ACC112 (cell line): ENCODE measurements at regions not wholly inside any gene's neighbourhood (a gene's known extent, or its start where the extent isn't known, plus 50 kb on each side); places are given as distances from the start of the nearest gene placed in this dataset.

Experiments used
- H2AFZ ChIP-seq: fragments of 200-600 bp; sonication (generic); one replicate; pipeline ENCODE4 v1.6.0; 2017; ENCODE audit warnings: antibody characterized with exemption, low read length; ENCODE audit not compliant: unreplicated experiment
- H3K27ac ChIP-seq: fragments of 200-600 bp; sonication (generic); 2 replicates; pipeline ENCODE4 v1.5.1; 2014; ENCODE audit warnings: low read depth, mild to moderate bottlenecking, antibody characterized with exemption, low read length, moderate library complexity
- H3K27me3 ChIP-seq: fragments of 200-600 bp; sonication (generic); 2 replicates; pipeline ENCODE4 v1.6.1; 2014; ENCODE audit warnings: mild to moderate bottlenecking, antibody characterized with exemption, low read length, moderate library complexity, mixed read lengths; ENCODE audit not compliant: insufficient read depth
- H3K36me3 ChIP-seq: fragments of 200-600 bp; sonication (generic); 2 replicates; pipeline ENCODE4 v1.6.1; 2016; ENCODE audit warnings: mild to moderate bottlenecking, antibody characterized with exemption, low read length, moderate library complexity, mixed read lengths; ENCODE audit not compliant: insufficient read depth
- H3K4me1 ChIP-seq: fragments of 200-600 bp; sonication (generic); one replicate; pipeline ENCODE4 v1.6.1; 2016; ENCODE audit warnings: low read length, mixed read lengths; ENCODE audit not compliant: insufficient read depth, unreplicated experiment, control insufficient read depth
- H3K4me3 ChIP-seq: fragments of 200-600 bp; sonication (generic); 2 replicates; pipeline ENCODE4 v1.5.1; 2014; ENCODE audit warnings: mild to moderate bottlenecking, low read depth, low read length
- H3K79me2 ChIP-seq: fragments of 200-600 bp; sonication (generic); one replicate; pipeline ENCODE4 v1.6.0; 2016; ENCODE audit warnings: low read length; ENCODE audit not compliant: control insufficient read depth, unreplicated experiment, insufficient read depth

DNA sequence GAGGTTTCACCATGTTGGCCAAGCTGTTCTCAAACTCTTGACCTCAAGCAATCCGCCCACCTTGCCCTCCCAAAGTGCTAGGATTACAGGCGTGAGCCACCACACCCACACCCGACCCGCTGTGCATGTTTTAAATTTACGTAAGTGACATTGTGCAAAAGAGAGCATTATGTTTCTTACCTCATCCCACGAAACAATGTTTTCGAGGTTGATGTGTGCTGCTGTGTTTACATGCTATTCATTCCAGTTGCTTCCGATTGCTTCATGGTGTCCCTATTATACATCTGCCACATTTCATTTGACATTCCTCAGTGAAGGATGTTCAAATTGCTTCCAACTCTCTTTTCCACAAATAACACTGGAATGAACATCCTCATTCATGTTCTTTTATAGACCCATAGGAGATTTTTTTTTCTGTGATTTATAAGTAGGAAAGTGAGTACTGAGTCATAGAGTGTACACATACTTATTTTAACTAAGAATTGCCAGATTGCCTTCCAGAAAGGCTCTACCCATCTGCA, 403.9 kb upstream of the JARID2 start:
- Histone ChIP-seq H3K79me2 (no peaks in the 10 kb centered on the region), H3K27me3 (no peaks in the 10 kb centered on the region), H2AFZ (no peak overlapping the region), H3K4me1 (peaks cover 12% of the 10 kb centered on the region), H3K27ac (peak overlapping the region; percentile 97), H3K4me3 (peak overlapping the region; percentile 7; the same call in 1 of the 2 replicates), H3K36me3 (no peaks in the 10 kb centered on the region)

DNA sequence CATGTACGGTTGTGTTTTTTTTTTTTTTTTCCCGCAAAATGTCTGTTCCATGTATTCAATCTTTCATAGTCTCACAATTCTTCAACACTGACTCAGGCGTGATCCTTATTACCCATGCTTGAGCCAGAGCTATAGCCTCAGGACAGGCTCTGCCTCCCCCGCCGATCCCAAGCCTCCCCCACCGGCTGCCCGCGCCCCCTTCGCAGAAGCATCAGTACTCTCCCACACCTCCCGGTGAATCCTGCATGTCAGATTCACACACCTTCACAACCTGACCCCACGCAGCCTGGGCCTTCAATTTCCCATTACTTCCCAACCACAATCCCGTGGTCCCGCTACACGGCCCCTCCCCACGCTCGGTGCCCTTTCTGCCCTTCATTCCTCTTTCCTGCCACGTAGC, 401.5 kb upstream of the JARID2 start:
- Histone ChIP-seq H3K27me3 (no peaks in the 10 kb centered on the region), H3K4me3 (no peak overlapping the region), H3K36me3 (no peaks in the 10 kb centered on the region), H3K4me1 (peaks cover 12% of the 10 kb centered on the region), H3K79me2 (no peaks in the 10 kb centered on the region), H3K27ac (no peak overlapping the region), H2AFZ (no peak overlapping the region)

DNA sequence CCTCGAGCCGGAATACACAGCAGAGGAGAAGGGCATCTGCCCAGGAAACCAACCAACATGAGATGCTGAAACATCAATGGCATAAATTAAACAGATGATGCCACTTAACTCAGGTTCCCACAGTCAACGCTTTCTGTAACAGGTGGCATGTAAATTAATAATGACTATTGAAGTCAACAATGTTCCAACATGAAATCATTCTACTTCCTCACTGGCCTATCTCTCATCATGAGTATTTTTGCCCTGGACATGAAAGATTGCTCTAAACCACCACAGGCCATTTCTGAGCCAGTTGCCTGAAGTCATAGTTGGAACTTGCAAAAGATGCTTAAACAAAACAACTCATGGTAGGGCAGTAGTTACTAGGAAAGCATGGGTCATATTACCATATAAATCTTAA, 397.9 kb upstream of the JARID2 start:
- H3K79me2 ChIP-seq = no peaks in the 10 kb centered on the region
- no peak overlapping the region for H3K27ac ChIP-seq
- no peaks in the 10 kb centered on the region for H3K4me1 ChIP-seq
- no peaks in the 10 kb centered on the region for H3K36me3 ChIP-seq
- no peak overlapping the region for H3K4me3 ChIP-seq
- no peak overlapping the region for H2AFZ ChIP-seq
- H3K27me3 ChIP-seq = no peaks in the 10 kb centered on the region

DNA sequence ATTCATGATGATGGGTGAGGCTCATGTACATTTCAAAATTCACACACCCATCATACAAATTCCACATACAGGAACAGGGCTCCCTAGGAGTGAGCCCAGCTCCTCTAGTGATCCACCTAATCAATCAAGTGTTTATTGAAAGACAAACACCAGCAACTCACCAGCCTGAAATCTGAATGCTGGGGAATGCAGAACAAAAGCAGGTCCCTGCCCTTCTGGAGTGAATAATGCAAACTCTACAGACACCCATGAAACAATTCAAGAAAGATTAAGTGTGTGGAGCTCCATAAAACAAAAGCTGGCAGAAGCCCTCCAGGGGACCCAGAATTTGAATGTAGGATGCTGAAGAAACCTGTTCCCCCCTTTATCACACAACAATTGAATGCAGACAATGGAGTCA, 396.7 kb upstream of the JARID2 start:
- Histone ChIP-seq H3K4me1 (no peaks in the 10 kb centered on the region), H3K27ac (no peak overlapping the region), H3K4me3 (no peak overlapping the region), H3K79me2 (no peaks in the 10 kb centered on the region), H3K36me3 (no peaks in the 10 kb centered on the region), H3K27me3 (no peaks in the 10 kb centered on the region), H2AFZ (no peak overlapping the region)

DNA sequence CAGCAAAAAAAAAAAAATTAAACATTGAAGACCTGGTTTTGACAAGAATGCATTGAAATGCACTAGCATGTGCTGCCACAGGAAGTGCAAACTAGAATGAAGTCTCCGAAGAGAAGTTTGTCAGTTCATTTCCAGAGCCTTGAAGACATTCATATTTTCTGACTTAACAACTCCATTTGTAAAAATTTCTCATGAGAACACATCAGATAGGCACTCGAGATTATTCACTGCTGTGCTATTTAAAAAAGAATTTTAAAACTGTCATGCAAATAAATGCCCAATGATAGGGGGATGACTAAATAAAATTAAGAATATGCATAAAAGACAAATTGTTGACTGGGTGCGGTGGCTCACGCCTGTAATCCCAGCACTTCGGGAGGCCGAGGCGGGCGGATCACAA, 394.6 kb upstream of the JARID2 start:
- no peak overlapping the region for H2AFZ ChIP-seq
- H3K4me3 ChIP-seq = no peak overlapping the region
- H3K4me1 ChIP-seq = no peaks in the 10 kb centered on the region
- H3K27ac ChIP-seq = no peak overlapping the region
- H3K27me3 ChIP-seq = no peaks in the 10 kb centered on the region
- no peaks in the 10 kb centered on the region for H3K79me2 ChIP-seq
- no peaks in the 10 kb centered on the region for H3K36me3 ChIP-seq

DNA sequence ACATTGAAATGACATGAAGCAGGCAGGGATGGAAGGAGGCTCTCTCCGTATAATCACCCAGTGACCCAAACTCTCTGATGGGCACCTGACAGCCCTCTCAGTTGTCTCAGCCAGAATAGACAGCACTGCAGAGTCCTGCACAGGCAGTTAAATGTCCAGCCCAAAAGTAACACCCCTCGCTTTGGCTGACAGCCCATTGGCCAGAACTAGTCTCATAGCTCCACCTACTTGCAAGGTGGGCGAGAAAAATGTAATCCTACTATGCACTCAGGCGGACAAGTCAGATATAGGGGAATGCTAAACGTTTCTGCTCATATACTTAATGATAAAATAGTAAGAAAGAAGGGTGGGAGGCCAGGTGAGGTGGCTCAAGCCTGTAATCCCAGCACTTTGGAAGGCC, 393.5 kb upstream of the JARID2 start:
- Histone ChIP-seq H3K79me2 (no peaks in the 10 kb centered on the region), H3K27ac (no peak overlapping the region), H3K4me1 (no peaks in the 10 kb centered on the region), H3K36me3 (no peaks in the 10 kb centered on the region), H3K27me3 (no peaks in the 10 kb centered on the region), H3K4me3 (no peak overlapping the region), H2AFZ (no peak overlapping the region)

DNA sequence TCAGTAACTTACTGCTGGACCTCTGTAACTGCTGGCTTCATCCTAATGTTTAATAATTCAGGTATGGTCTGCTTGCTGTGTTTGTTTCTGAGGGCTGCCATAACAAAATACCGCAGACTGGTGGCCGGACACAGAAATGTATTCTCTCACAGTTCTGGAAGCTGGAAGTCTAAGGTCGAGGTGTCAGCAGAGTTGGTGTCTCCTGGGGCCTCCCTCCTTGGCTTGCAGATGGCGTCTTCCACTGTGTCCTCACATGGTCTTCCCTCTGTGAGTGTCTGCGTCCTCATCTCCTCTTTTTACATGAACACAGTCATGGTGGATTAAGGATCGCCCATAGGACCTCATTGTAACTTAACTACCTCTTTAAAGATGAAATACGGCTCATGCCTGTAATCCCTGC, 389.7 kb upstream of the JARID2 start:
- no peaks in the 10 kb centered on the region for H3K27me3 ChIP-seq
- H3K27ac ChIP-seq = no peak overlapping the region
- H3K4me1 ChIP-seq = no peaks in the 10 kb centered on the region
- H3K79me2 ChIP-seq = no peaks in the 10 kb centered on the region
- H2AFZ ChIP-seq = no peak overlapping the region
- H3K36me3 ChIP-seq = no peaks in the 10 kb centered on the region
- no peak overlapping the region for H3K4me3 ChIP-seq

DNA sequence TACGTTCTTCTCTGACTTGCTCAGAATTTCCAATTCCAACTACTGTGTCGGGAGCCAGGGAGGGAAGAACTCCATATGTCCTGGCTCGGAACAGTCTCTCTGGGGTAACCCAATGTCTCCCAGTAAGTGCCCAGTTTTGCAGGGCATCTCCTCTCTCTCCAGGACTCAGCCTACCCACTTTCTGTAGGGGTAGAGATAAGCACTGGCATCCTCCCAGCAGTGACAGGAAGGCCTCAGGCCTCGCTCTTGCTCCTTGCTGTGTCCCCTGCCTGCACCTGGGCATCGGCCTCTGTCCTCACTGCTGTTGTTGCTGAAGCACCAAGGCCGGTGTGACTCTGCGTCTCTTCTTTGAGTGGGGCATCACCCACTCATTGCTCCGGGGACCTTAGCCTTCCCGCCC, 388.9 kb upstream of the JARID2 start:
- H3K4me3 ChIP-seq = no peak overlapping the region
- no peaks in the 10 kb centered on the region for H3K79me2 ChIP-seq
- H3K27ac ChIP-seq = no peak overlapping the region
- H2AFZ ChIP-seq = no peak overlapping the region
- H3K36me3 ChIP-seq = no peaks in the 10 kb centered on the region
- H3K27me3 ChIP-seq = no peaks in the 10 kb centered on the region
- H3K4me1 ChIP-seq = no peaks in the 10 kb centered on the region

DNA sequence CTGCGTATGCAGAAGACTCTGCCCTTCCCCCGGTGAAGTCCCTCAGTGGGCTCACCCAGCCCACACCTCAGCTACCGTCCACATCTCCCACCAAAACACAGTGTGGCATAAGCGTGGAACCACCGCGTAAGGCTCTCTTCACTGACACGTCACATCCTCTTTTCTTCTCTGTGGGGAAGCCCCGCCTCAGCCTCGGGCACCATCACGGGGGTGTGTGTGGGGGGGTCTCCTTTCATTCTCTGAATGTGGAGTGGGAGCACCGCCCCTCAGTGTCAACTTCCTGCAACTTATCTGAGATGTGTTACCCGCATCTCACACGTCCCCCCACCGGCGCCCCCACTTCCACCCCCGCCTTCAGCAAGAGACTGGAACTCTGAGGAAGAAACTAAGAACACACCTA, 388.4 kb upstream of the JARID2 start:
- Histone ChIP-seq H3K4me3 (no peak overlapping the region), H2AFZ (no peak overlapping the region), H3K79me2 (no peaks in the 10 kb centered on the region), H3K36me3 (no peaks in the 10 kb centered on the region), H3K27ac (no peak overlapping the region), H3K4me1 (no peaks in the 10 kb centered on the region), H3K27me3 (no peaks in the 10 kb centered on the region)

DNA sequence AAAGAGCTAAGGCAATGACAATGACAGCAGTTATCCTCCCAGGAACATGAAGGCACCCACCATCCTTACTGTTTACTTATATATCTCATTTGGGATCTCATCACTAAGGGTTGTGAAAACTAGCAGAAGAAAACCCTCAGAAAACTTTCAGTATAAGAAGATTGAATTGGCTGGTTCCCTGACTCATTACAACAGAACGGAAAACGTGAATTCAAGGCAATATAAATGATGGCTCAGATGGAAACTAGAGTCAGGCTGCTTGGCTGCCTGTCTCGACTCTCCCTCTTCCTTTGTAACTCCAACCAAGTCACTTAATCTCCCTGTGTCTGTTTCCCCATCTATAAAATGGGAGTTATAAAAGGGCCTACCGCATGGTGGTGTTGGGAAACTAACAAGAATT, 387.1 kb upstream of the JARID2 start:
- Histone ChIP-seq H3K27me3 (no peaks in the 10 kb centered on the region), H3K4me3 (no peak overlapping the region), H2AFZ (no peak overlapping the region), H3K27ac (no peak overlapping the region), H3K36me3 (no peaks in the 10 kb centered on the region), H3K4me1 (no peaks in the 10 kb centered on the region), H3K79me2 (no peaks in the 10 kb centered on the region)

DNA sequence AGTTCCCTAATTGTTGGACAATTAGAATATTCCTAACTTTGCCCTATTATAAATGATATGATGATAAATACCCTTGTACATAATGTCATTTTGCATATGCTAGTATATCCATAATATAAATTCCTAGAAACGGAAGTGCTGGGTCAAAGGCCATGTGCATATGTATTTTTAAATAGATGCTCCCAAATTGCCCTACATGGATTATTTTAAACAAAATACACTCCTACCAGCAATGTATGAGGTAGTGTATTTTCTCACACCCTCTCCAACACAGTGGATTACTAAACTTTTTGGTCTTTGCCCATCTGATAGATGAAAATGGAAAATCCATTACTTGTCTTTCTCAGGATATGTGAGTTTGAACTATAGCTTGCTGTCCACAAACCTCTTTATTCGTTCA, 385.1 kb upstream of the JARID2 start:
- no peak overlapping the region for H2AFZ ChIP-seq
- no peaks in the 10 kb centered on the region for H3K27me3 ChIP-seq
- no peaks in the 10 kb centered on the region for H3K79me2 ChIP-seq
- no peak overlapping the region for H3K27ac ChIP-seq
- H3K4me3 ChIP-seq = no peak overlapping the region
- peaks cover 4% of the 10 kb centered on the region for H3K4me1 ChIP-seq
- H3K36me3 ChIP-seq = no peaks in the 10 kb centered on the region
